ENCODE measurements at regions not wholly inside any gene's neighbourhood (a gene's known extent, or its start where the extent isn't known, plus 50 kb on each side); places are given as distances from the start of the nearest gene placed in this dataset.

- TF ChIP-seq CTCF (IDR thresholded peaks at IDR 0.05), result no peak
- no peak for TF ChIP-seq POLR2AphosphoS5 (IDR thresholded peaks at IDR 0.05; ENCODE audit: insufficient read depth in 1 of 2, low read depth in 1 of 2)
- TF ChIP-seq POLR2A (IDR thresholded peaks at IDR 0.05), result no peak
These were observed 392.9 kb downstream of the PDGFC start for GRCh38 chr4:156578713-156579112.
